ENCODE measurements at regions not wholly inside any gene's neighbourhood (a gene's known extent, or its start where the extent isn't known, plus 50 kb on each side); places are given as distances from the start of the nearest gene placed in this dataset.

- Histone ChIP-seq H3K27me3 (ENCODE audit: control insufficient read depth, insufficient read depth, low read length) (peaks cover 9% of the 10 kb centered on the region), H3K4me3 (ENCODE audit: insufficient read depth, low read depth, low read length) (no peak overlapping the region), H3K4ac (ENCODE audit: low read depth, low read length) (no peak overlapping the region), H3K14ac (replicated peaks; ENCODE audit: low read depth, low read length) (no peak overlapping the region), H3K9me1 (ENCODE audit: insufficient read depth, low read length) (no peaks in the 10 kb centered on the region), H2BK5ac (ENCODE audit: low read depth, low read length, poor library complexity, severe bottlenecking) (no peak overlapping the region), H3K36me3 (ENCODE audit: control insufficient read depth, insufficient read depth, low read length) (no peaks in the 10 kb centered on the region), H3K18ac (ENCODE audit: low read depth, low read length) (no peak overlapping the region), H2BK20ac (ENCODE audit: low read depth, low read length) (no peak overlapping the region), H4K20me1 (ENCODE audit: insufficient read depth, low read length) (no peaks in the 10 kb centered on the region), H3K4me1 (ENCODE audit: control insufficient read depth, insufficient read depth, low read length) (no peaks in the 10 kb centered on the region), H4K8ac (ENCODE audit: low read depth in 2 of 2, low read length in 2 of 2) (no peak overlapping the region), H2AK5ac (ENCODE audit: low read depth, low read length) (no peak overlapping the region), H3K9me3 (ENCODE audit: control insufficient read depth, insufficient read depth, low read length) (peaks cover 5% of the 10 kb centered on the region), H3K27ac (ENCODE audit: insufficient read depth, low read length) (no peak overlapping the region), H3K79me1 (ENCODE audit: low read depth in 1 of 2, low read length in 2 of 2) (no peaks in the 10 kb centered on the region), H3K9ac (ENCODE audit: low read depth, low read length) (no peak overlapping the region), H2AFZ (replicated peaks; ENCODE audit: low read length, poor library complexity) (no peak overlapping the region), H4K91ac (ENCODE audit: insufficient read depth, low read depth, low read length) (no peak overlapping the region), H2BK15ac (ENCODE audit: low read depth, low read length) (no peak overlapping the region), H3K4me2 (ENCODE audit: low read depth, low read length) (no peak overlapping the region), H3K23ac (ENCODE audit: low read depth, low read length) (no peak overlapping the region), H2AK9ac (replicated peaks; ENCODE audit: low read depth, low read length, poor library complexity) (no peak overlapping the region), H3K56ac (ENCODE audit: extremely low read depth, insufficient read depth, low read length) (no peak overlapping the region), H4K5ac (ENCODE audit: low read depth, low read length) (no peak overlapping the region), H2BK120ac (ENCODE audit: low read depth, low read length) (no peak overlapping the region)
- ATAC-seq (ENCODE audit: low read depth) (no peak), DNase-seq (no peak)
- ChIA-PET CTCF (no interaction called here), POLR2A (ENCODE audit: unreplicated experiment) (no interaction called here)
- intact Hi-C loops (cut with micrococcal nuclease), result no loop called here
- BruUV-seq (replicated peaks), result no TSS peak
- in situ Hi-C loops (cut with MboI; ENCODE audit: low sequenced_read_pairs), result no loop called here
- dilution Hi-C loops (cut with HindIII; ENCODE audit: low sequenced_read_pairs, unreplicated experiment), result no loop called here
- 100% methylated on average over 1 of the region's 5 CpGs; no CpG with 5 or more reads in 1 of the 2 experiments for WGBS, 2 experiments (ENCODE audit: extremely low coverage in 2 of 2, insufficient read length in 1 of 2)
- TF ChIP-seq RCOR1 (IDR thresholded peaks at IDR 0.05; ENCODE audit: insufficient replicate concordance, low read length), result no peak
- no peak for TF ChIP-seq SMC3 (IDR thresholded peaks at IDR 0.05; ENCODE audit: low read depth, low read length)
- TF ChIP-seq RAD21 (IDR thresholded peaks at IDR 0.05; ENCODE audit: low read length), result no peak
- no peak for TF ChIP-seq RFX5 (IDR thresholded peaks at IDR 0.05; ENCODE audit: low read depth, low read length)
- no peak for TF ChIP-seq POLR2A (IDR thresholded peaks at IDR 0.05; ENCODE audit: low read depth, low read length)
- TF ChIP-seq FOS (IDR thresholded peaks at IDR 0.05; ENCODE audit: low read depth, low read length), result no peak
- TF ChIP-seq CHD1 (IDR thresholded peaks at IDR 0.05; ENCODE audit: low read depth, low read length), result no peak
- TF ChIP-seq MXI1 (IDR thresholded peaks at IDR 0.05; ENCODE audit: borderline replicate concordance, low read depth, low read length), result no peak
- no peak for TF ChIP-seq BHLHE40 (IDR thresholded peaks at IDR 0.05; ENCODE audit: low read depth, low read length)
- no peak for TF ChIP-seq MAFK (IDR thresholded peaks at IDR 0.05; ENCODE audit: low read depth, low read length)
- TF ChIP-seq USF2 (IDR thresholded peaks at IDR 0.05; ENCODE audit: low read depth, low read length), result no peak
- TF ChIP-seq NFE2L2 (IDR thresholded peaks at IDR 0.05; ENCODE audit: low read depth, low read length), result no peak
- TF ChIP-seq MAZ (IDR thresholded peaks at IDR 0.05; ENCODE audit: borderline replicate concordance, low read depth, low read length), result no peak
- no peak for TF ChIP-seq CEBPB (IDR thresholded peaks at IDR 0.05; ENCODE audit: low read depth, low read length)
- no peak for TF ChIP-seq ELK1 (IDR thresholded peaks at IDR 0.05; ENCODE audit: borderline replicate concordance, low read depth, low read length)
- TF ChIP-seq CTCF (conservative IDR thresholded peaks at IDR 0.05; ENCODE audit: low read depth, low read length), result no peak
Observed at GRCh38 chr3:15918988-15919387, 121.2 kb upstream of the ANKRD28 start.

All from IMR-90 (cell line).